GM19239 (cell line): ENCODE measurements at regions not wholly inside any gene's neighbourhood (a gene's known extent, or its start where the extent isn't known, plus 50 kb on each side); places are given as distances from the start of the nearest gene placed in this dataset.

Experiments used
- DNase-seq: peaks from one replicate; pipeline ENCODE4 v3.0.0; 2011; ENCODE audit warnings: low spot score; ENCODE audit not compliant: insufficient read length
- FAIRE-seq: peaks from 2 replicates; lab custom pipeline; 2011; peaks lifted over from hg19 to GRCh38; lab: Jason Lieb, UNC

DNA sequence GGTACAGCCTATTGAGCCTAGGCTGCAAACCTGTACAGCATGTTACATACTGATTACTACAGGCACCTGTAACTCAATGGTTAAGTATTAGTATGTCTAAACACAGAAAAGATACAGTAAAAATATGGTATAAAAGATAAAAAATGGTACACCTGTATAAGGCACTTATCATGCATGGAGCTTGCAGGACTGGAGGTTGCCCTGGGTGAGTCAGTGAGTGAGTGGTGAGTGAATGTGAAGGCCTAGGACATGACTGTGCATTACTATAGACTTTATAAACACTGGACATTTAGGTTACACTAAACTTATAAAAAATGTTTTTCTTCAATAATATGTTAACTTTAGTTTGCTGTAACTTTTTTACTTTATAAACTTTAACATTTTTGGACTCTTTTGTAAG lies 171.3 kb downstream of the SLC28A3 start:
- FAIRE-seq (no peak), DNase-seq (no peak)

- DNase-seq (no peak), FAIRE-seq (no peak)
Measured at GRCh38 chr9:84170521-84171141, 169.9 kb downstream of the SLC28A3 start.

- DNase-seq, result no peak
- FAIRE-seq, result no peak
Measured at GRCh38 chr9:84173961-84174360, 166.6 kb downstream of the SLC28A3 start.

GRCh38 chr9:84174486-84174885 lies 166.1 kb downstream of the SLC28A3 start:
- DNase-seq, result no peak
- no peak for FAIRE-seq

DNA sequence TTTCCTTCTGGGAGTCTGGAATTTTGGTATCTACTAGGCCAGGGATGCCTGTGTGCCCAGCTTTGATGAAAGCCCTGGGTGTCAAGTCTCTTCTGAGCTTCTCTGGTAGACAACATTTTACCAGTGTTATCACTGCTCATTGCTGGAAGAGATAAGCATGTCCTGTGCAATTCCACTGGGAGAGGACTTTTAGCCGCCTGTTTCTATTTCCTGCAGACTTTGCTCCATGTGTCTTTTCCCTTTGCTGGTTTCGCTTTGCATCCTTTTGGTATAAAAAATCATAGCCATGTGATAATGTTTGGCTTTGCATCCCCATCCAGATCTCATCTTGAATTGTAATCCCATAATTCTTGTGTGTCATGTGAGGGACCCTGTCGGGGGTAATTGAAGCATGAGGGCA lies 163.2 kb downstream of the SLC28A3 start:
- FAIRE-seq, result no peak
- no peak for DNase-seq

DNA sequence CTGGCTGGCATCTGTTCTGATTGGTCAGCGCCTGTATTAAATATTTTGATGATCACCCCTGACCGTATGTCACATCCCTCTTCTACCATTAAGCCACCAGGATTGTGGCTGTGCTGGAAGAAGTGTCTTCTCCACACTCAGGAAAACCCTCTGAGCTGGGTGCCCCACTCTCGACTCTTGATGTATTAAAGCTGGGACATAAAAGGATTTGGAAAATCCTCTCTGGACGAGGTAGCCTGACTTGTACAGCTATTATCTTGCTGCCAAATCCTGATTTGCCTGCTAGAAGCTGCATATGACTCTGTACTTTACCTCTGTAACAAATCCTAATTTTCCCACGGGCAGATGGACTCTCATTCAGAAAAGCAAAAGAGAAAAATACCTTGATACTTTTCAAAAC lies 161.0 kb downstream of the SLC28A3 start:
- DNase-seq (no peak), FAIRE-seq (no peak)

DNA sequence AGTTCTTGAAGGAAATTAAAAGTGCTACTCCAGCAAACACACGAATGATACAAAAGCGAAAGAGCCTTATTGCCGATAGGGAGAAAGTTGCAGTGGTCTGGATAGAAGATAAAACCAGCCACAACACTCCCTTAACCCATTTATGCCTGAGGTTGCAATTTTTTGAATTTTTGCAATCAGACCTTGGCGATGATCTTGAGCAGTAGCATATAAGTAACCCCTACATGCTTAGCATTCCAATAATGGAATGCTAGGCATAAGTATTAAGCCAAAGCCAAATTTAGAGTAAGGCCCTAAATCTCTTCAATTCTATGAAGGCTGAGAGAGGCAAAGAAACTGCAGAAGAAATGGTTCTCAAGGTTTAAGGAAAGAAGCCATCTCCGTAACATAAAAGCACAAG lies 153.5 kb downstream of the SLC28A3 start:
- DNase-seq, result no peak
- FAIRE-seq, result no peak

GRCh38 chr9:84189904-84190303 lies 150.7 kb downstream of the SLC28A3 start:
- DNase-seq (no peak), FAIRE-seq (no peak)

DNA sequence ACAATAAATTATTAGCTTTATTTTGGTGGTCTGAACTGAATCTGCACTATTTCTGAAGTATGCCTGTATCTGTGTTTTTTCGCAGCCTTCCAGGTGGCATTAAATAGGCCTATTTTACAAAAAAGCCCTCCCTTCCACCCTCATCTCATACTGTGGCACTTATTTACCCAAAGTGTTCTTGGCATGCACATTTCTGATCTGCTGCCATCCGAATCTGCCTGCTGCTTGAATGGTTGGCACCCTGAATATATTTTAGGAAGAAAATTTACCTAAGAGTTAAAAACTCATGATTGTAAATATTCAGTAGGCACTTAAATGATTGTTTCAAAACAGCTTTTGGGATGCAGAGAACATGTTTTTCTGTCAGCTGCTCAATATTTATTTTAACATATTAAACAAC lies 150.1 kb downstream of the SLC28A3 start:
- no peak for FAIRE-seq
- no peak for DNase-seq

DNA sequence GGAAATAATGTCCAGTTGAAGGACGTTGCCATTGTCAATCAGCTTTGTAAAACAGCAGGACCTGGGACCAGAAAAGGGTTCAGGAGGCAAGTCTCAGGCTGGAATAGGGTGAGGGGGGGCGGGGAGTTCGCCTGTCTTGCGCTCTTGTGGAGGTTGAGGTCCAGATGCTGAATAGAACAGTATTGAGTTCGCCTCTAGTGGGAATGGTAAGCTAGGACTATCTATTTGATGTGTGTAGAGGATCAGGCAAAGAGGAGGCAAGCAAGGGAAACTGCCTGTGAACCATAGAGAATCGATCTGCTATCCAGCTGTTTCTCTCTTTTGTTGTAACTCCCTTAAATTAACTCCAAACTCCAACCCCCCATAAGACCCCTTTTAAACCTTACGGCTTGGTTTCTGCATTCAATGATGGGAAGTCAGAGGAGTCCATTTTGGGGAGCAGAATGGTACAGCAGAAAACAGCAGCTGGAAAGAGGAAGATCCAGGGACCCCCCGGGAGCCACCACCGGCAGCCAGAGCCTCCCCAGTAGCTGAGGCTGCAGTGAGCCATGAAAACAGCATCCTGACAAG lies 133.7 kb downstream of the SLC28A3 start:
- FAIRE-seq (no peak), DNase-seq (no peak)

- no peak for FAIRE-seq
Measured at GRCh38 chr9:84207491-84207951, 133.0 kb downstream of the SLC28A3 start.

DNA sequence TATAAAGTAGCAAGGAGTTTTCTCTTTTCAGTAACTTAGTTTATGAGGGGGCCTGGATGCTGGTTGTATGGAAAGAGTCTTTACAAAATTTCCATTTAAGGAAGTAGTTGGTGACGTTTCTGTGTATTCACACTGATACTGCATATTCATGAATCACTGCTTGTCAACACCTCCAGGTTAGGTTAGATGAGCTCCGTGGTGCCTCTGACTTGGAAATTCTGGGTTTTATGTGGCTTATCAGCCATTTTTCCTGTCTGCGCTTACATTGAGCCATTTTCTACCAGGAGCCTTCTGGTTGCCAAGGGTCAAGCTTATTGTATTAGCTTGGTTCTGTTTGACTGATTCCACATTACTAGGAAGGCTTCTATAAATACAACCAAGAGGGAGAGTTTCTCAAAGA lies 128.3 kb downstream of the SLC28A3 start:
- FAIRE-seq (no peak), DNase-seq (no peak)

More at GRCh38 chr9:84207491-84207951, 133.0 kb downstream of the SLC28A3 start:
- DNase-seq, result no peak

- no peak for DNase-seq
- no peak for FAIRE-seq
Measured at GRCh38 chr9:84212982-84213381, 127.6 kb downstream of the SLC28A3 start.

DNA sequence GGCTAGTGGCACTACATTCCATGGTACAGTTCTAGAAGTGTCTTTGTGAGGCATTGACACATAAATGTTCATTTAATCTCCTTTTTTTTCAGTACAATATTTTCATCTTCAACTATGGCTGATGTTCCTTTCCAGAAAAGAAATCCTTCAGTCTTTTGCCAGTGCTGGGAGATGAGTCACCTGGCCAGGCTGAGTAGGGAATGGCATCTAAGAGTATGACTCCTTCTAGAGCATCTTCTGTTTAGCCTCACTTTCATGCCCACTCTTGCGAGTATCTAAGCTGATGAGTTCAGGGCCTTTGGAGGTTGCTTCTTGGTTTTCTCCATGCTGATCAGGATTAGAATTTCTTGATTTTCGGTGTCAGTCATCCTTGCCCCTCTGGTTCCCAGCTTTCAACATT lies 124.4 kb downstream of the SLC28A3 start:
- DNase-seq, result no peak
- FAIRE-seq, result no peak

GRCh38 chr9:84218322-84218721 lies 122.2 kb downstream of the SLC28A3 start:
- DNase-seq (no peak), FAIRE-seq (no peak)

GRCh38 chr9:84224246-84224645 lies 116.3 kb downstream of the SLC28A3 start:
- DNase-seq, result no peak
- FAIRE-seq, result no peak
